GM23338 (cell line): ENCODE measurements at regions not wholly inside any gene's neighbourhood (a gene's known extent, or its start where the extent isn't known, plus 50 kb on each side); places are given as distances from the start of the nearest gene placed in this dataset.

ENCODE experiments used
- ATAC-seq: fragments of 200-7000 bp; cut with Tn5 transposase; 3 replicates; pipeline ENCODE4 v1.9.1; 2020
- DNase-seq: peaks from one replicate; pipeline ENCODE4 v3.0.0-alpha.2; 2015; ENCODE audit warnings: low spot score
- H2AFZ ChIP-seq: fragments of 200-600 bp; sonication (generic); 2 replicates; pipeline ENCODE4 v1.8.0; 2016; ENCODE audit warnings: antibody characterized with exemption, mild to moderate bottlenecking, moderate library complexity
- H3F3A ChIP-seq: fragments of 200-600 bp; sonication (generic); replicated peaks from 2 replicates; pipeline ENCODE4 v1.8.0; 2017; ENCODE audit warnings: antibody characterized with exemption, mixed run types, low read depth
- H3K27ac ChIP-seq: fragments of 200-600 bp; sonication (generic); 2 replicates; pipeline ENCODE4 v1.6.1; 2016; ENCODE audit warnings: low read depth
- H3K27me3 ChIP-seq: fragments of 200-600 bp; sonication (generic); 2 replicates; pipeline ENCODE4 v1.8.0; 2016; ENCODE audit warnings: mild to moderate bottlenecking, mixed run types, moderate library complexity; ENCODE audit not compliant: insufficient read depth
- H3K36me3 ChIP-seq: fragments of 200-600 bp; sonication (generic); 2 replicates; pipeline ENCODE4 v1.8.0; 2016; ENCODE audit warnings: mild to moderate bottlenecking; ENCODE audit not compliant: insufficient read depth
- H3K4me1 ChIP-seq: fragments of 200-600 bp; sonication (generic); 2 replicates; pipeline ENCODE4 v1.8.0; 2016; ENCODE audit warnings: mild to moderate bottlenecking, moderate library complexity; ENCODE audit not compliant: insufficient read depth
- H3K4me2 ChIP-seq: fragments of 200-600 bp; sonication (generic); 2 replicates; pipeline ENCODE4 v1.7.1; 2017; ENCODE audit warnings: mixed run types
- H3K4me3 ChIP-seq: fragments of 200-600 bp; sonication (generic); 2 replicates; pipeline ENCODE4 v1.6.1; 2016; ENCODE audit warnings: mixed run types
- H3K79me2 ChIP-seq: fragments of 200-600 bp; sonication (generic); replicated peaks from 2 replicates; pipeline ENCODE4 v1.8.0; 2017; ENCODE audit warnings: mild to moderate bottlenecking; ENCODE audit not compliant: insufficient read depth
- H3K9me2 ChIP-seq: fragments of 200-600 bp; sonication (generic); 2 replicates; pipeline ENCODE4 v1.8.0; 2017; ENCODE audit not compliant: insufficient read depth
- H4K20me1 ChIP-seq: fragments of 200-600 bp; sonication (generic); replicated peaks from 2 replicates; pipeline ENCODE4 v1.8.0; 2017; ENCODE audit warnings: mild to moderate bottlenecking; ENCODE audit not compliant: insufficient read depth
- H3K27ac Mint-ChIP-seq: 2 replicates; pipeline ENCODE4 v1.8.0; 2020; ENCODE audit warnings: inconsistent platforms, mild to moderate bottlenecking, moderate library complexity, mixed read lengths
- H3K27me3 Mint-ChIP-seq: 3 replicates; pipeline ENCODE4 v1.8.0; 2022; ENCODE audit warnings: low read depth, mild to moderate bottlenecking, moderate library complexity, mixed read lengths, inconsistent platforms; ENCODE audit not compliant: insufficient read depth, poor library complexity
- H3K36me3 Mint-ChIP-seq: 3 replicates; pipeline ENCODE4 v1.8.0; 2021; ENCODE audit warnings: low read depth, mild to moderate bottlenecking, inconsistent platforms, moderate library complexity, mixed read lengths
- H3K4me1 Mint-ChIP-seq: 3 replicates; pipeline ENCODE4 v1.8.0; 2020; ENCODE audit warnings: mild to moderate bottlenecking, inconsistent platforms, mixed read lengths
- H3K4me3 Mint-ChIP-seq: 3 replicates; pipeline ENCODE4 v1.8.0; 2021; ENCODE audit warnings: moderate library complexity, mild to moderate bottlenecking, inconsistent platforms, mixed read lengths
- H3K9me3 Mint-ChIP-seq: 3 replicates; pipeline ENCODE4 v1.8.0; 2020; ENCODE audit warnings: moderate library complexity, mild to moderate bottlenecking, inconsistent platforms, mixed read lengths
- CREB1 ChIP-seq: fragments of 250-450 bp; sonication (Bioruptor Pico); IDR thresholded peaks from 2 replicates; pipeline ENCODE4 v1.5.0; 2020; ENCODE audit warnings: low read depth, mild to moderate bottlenecking, moderate library complexity
- CTCF ChIP-seq, 2 experiments: fragments of 200-600 bp in 1 of 2; sonication (generic) in 1 of 2; conservative IDR thresholded peaks; 2 replicates each; pipeline versions ENCODE4 v1.5.1 to v1.6.1; 2016 to 2017; ENCODE audit warnings: antibody characterized with exemption in 2 of 2, low read depth in 2 of 2, mild to moderate bottlenecking in 2 of 2, moderate library complexity in 1 of 2
- ETS1 ChIP-seq: IDR thresholded peaks from 2 replicates; pipeline ENCODE4 v1.6.1; 2016; ENCODE audit warnings: antibody characterized with exemption
- EZH2 ChIP-seq: fragments of 200-600 bp; sonication (generic); IDR thresholded peaks from one replicate; pipeline ENCODE4 v1.8.0; 2017; ENCODE audit warnings: antibody characterized with exemption, mild to moderate bottlenecking, low read depth; ENCODE audit not compliant: unreplicated experiment
- EZH2phosphoT487 ChIP-seq: fragments of 200-600 bp; sonication (generic); IDR thresholded peaks from one replicate; pipeline ENCODE4 v1.8.1; 2018; ENCODE audit warnings: antibody characterized with exemption; ENCODE audit not compliant: unreplicated experiment
- JUNB ChIP-seq: IDR thresholded peaks from one replicate; pipeline ENCODE4 v1.6.1; 2016; ENCODE audit warnings: antibody characterized with exemption; ENCODE audit not compliant: unreplicated experiment
- NANOG ChIP-seq: IDR thresholded peaks from 2 replicates; pipeline ENCODE4 v1.6.1; 2016; ENCODE audit warnings: antibody characterized with exemption, borderline replicate concordance
- POLR2AphosphoS5 ChIP-seq: IDR thresholded peaks from 2 replicates; pipeline ENCODE4 v1.6.1; 2016; ENCODE audit warnings: antibody characterized with exemption, low read depth
- REST ChIP-seq: IDR thresholded peaks from one replicate; pipeline ENCODE4 v1.6.1; 2018; ENCODE audit warnings: antibody characterized with exemption; ENCODE audit not compliant: unreplicated experiment
- STAT1 ChIP-seq: IDR thresholded peaks from one replicate; pipeline ENCODE4 v1.6.1; 2016; ENCODE audit warnings: antibody characterized with exemption; ENCODE audit not compliant: unreplicated experiment
- ZNF114 ChIP-seq: fragments of 250-450 bp; sonication (Bioruptor Pico); IDR thresholded peaks from 2 replicates; pipeline ENCODE4 v1.5.0; 2020; ENCODE audit warnings: mild to moderate bottlenecking, moderate library complexity
- ZNF331 ChIP-seq: fragments of 250-450 bp; sonication (Bioruptor Pico); IDR thresholded peaks from 2 replicates; pipeline ENCODE4 v1.5.0; 2020; ENCODE audit warnings: low read depth, mild to moderate bottlenecking, moderate library complexity

GRCh38 chr6:121520337-121521163 lies 85.1 kb downstream of the GJA1 start:
- no peaks in the 10 kb centered on the region for H3K9me2 ChIP-seq
- H2AFZ ChIP-seq = peak overlapping the region; percentile 21; the same call in 1 of the 2 replicates
- Mint-ChIP-seq H3K4me1 (peaks cover 20% of the 10 kb centered on the region), H3K9me3 (no peaks in the 10 kb centered on the region), H3K27me3 (no peaks in the 10 kb centered on the region), H3K4me3 (no peak overlapping the region), H3K36me3 (no peaks in the 10 kb centered on the region), H3K27ac (no peak overlapping the region)
- ATAC-seq (peak; percentile 63), DNase-seq (peak; percentile 50)
- H3K27me3 ChIP-seq = no peaks in the 10 kb centered on the region
- H3K4me2 ChIP-seq = peak overlapping the region; percentile 11; the same call in 1 of the 2 replicates
- H4K20me1 ChIP-seq = no peaks in the 10 kb centered on the region
- H3K4me1 ChIP-seq = peaks cover 23% of the 10 kb centered on the region
- H3K4me3 ChIP-seq = no peak overlapping the region
- H3K79me2 ChIP-seq = no peaks in the 10 kb centered on the region
- no peaks in the 10 kb centered on the region for H3K36me3 ChIP-seq
- H3F3A ChIP-seq = no peaks in the 10 kb centered on the region
- H3K27ac ChIP-seq = peak overlapping the region; percentile 61
- no peak for TF ChIP-seq CTCF (conservative IDR thresholded peaks at IDR 0.05; ENCODE audit: low read depth in 2 of 2)
- no peak for TF ChIP-seq JUNB
- TF ChIP-seq POLR2AphosphoS5 = no peak
- no peak for TF ChIP-seq EZH2
- TF ChIP-seq EZH2phosphoT487 = no peak
- no peak for TF ChIP-seq CREB1 (CRISPR knock-in tag)
- TF ChIP-seq REST = no peak
- TF ChIP-seq NANOG = no peak

- no peaks in the 10 kb centered on the region for H3K27me3 Mint-ChIP-seq
- peaks cover 23% of the 10 kb centered on the region for H3K4me1 Mint-ChIP-seq
- Histone ChIP-seq H3K9me2 (no peaks in the 10 kb centered on the region), H3K27me3 (no peaks in the 10 kb centered on the region), H3K4me3 (no peak overlapping the region), H3K36me3 (no peaks in the 10 kb centered on the region), H3K27ac (peak overlapping the region; percentile 61), H2AFZ (no peak overlapping the region), H4K20me1 (no peaks in the 10 kb centered on the region), H3K4me1 (peaks cover 25% of the 10 kb centered on the region), H3K79me2 (no peaks in the 10 kb centered on the region), H3F3A (no peaks in the 10 kb centered on the region), H3K4me2 (no peak overlapping the region)
- no peak overlapping the region for H3K4me3 Mint-ChIP-seq
- H3K27ac Mint-ChIP-seq = no peak overlapping the region
- no peaks in the 10 kb centered on the region for H3K9me3 Mint-ChIP-seq
- ATAC-seq (peak; percentile 18; the same call in 1 of the 3 replicates), DNase-seq (peak; percentile 24)
- no peaks in the 10 kb centered on the region for H3K36me3 Mint-ChIP-seq
- TF ChIP-seq EZH2 = no peak
- TF ChIP-seq ZNF331 (CRISPR knock-in tag) = no peak
- TF ChIP-seq CTCF (conservative IDR thresholded peaks at IDR 0.05; ENCODE audit: low read depth in 2 of 2) = no peak
- TF ChIP-seq NANOG = no peak
- no peak for TF ChIP-seq POLR2AphosphoS5
- no peak for TF ChIP-seq ZNF114
- no peak for TF ChIP-seq STAT1
- TF ChIP-seq JUNB = no peak
- TF ChIP-seq ETS1 = no peak
- TF ChIP-seq EZH2phosphoT487 = no peak
Measured at GRCh38 chr6:121521164-121521555, 85.7 kb downstream of the GJA1 start.
